ENCODE measurements at regions not wholly inside any gene's neighbourhood (a gene's known extent, or its start where the extent isn't known, plus 50 kb on each side); places are given as distances from the start of the nearest gene placed in this dataset.

GRCh38 chr20:6685626-6686025, 81.9 kb upstream of the BMP2 start:
- Mint-ChIP-seq H3K4me1 (ENCODE audit: low read depth, unreplicated experiment) (no peaks in the 10 kb centered on the region), H3K27ac (ENCODE audit: unreplicated experiment) (no peak overlapping the region)

GRCh38 chr20:6685181-6685582, 82.3 kb upstream of the BMP2 start:
- H3K4me1 Mint-ChIP-seq (ENCODE audit: low read depth, unreplicated experiment): no peaks in the 10 kb centered on the region
- no peak overlapping the region for H3K27ac Mint-ChIP-seq (ENCODE audit: unreplicated experiment)
- TF ChIP-seq CTCF (IDR thresholded peaks at IDR 0.05; ENCODE audit: partially characterized antibody, unreplicated experiment): no peak
- no peaks in the 10 kb centered on the region for H3K36me3 Mint-ChIP-seq (ENCODE audit: unreplicated experiment)
- H3K9me3 Mint-ChIP-seq (ENCODE audit: unreplicated experiment): no peaks in the 10 kb centered on the region
- no peaks in the 10 kb centered on the region for H3K27me3 Mint-ChIP-seq (ENCODE audit: unreplicated experiment)
- DNase-seq: no peak
- no peak overlapping the region for H3K4me3 Mint-ChIP-seq (ENCODE audit: unreplicated experiment)

More at GRCh38 chr20:6685626-6686025, 81.9 kb upstream of the BMP2 start:
- H3K27me3 Mint-ChIP-seq (ENCODE audit: unreplicated experiment): no peaks in the 10 kb centered on the region
- no peak for TF ChIP-seq CTCF (IDR thresholded peaks at IDR 0.05; ENCODE audit: partially characterized antibody, unreplicated experiment)
- no peaks in the 10 kb centered on the region for H3K9me3 Mint-ChIP-seq (ENCODE audit: unreplicated experiment)
- no peak for DNase-seq
- H3K36me3 Mint-ChIP-seq (ENCODE audit: unreplicated experiment): no peaks in the 10 kb centered on the region
- H3K4me3 Mint-ChIP-seq (ENCODE audit: unreplicated experiment): no peak overlapping the region

GRCh38 chr20:6683021-6683977, 84.2 kb upstream of the BMP2 start:
- H3K36me3 Mint-ChIP-seq (ENCODE audit: unreplicated experiment): no peaks in the 10 kb centered on the region
- no peak overlapping the region for H3K27ac Mint-ChIP-seq (ENCODE audit: unreplicated experiment)
- H3K4me3 Mint-ChIP-seq (ENCODE audit: unreplicated experiment): no peak overlapping the region
- TF ChIP-seq CTCF (IDR thresholded peaks at IDR 0.05; ENCODE audit: partially characterized antibody, unreplicated experiment): no peak
- no peaks in the 10 kb centered on the region for H3K4me1 Mint-ChIP-seq (ENCODE audit: low read depth, unreplicated experiment)
- DNase-seq: no peak
- H3K9me3 Mint-ChIP-seq (ENCODE audit: unreplicated experiment): no peaks in the 10 kb centered on the region
- no peaks in the 10 kb centered on the region for H3K27me3 Mint-ChIP-seq (ENCODE audit: unreplicated experiment)

DNA sequence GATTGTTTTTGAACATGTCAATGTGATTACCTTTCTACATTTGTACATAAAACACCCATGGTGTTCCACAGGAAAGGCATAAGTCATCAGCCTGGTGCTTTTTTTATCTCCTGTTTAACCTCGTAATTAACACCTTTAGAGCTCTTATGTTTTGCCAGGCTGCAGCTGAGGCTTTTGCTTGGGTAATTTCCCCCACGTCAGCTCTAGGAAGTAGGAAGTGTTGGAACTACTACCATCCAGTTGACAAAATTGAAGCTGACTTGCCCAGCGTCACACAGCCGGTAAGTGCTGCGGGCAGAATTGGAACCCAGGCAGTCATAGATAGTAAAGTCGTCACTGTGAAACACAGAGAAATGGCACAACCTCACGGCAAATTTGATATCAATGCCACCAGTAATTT, 86.6 kb upstream of the BMP2 start:
- Mint-ChIP-seq H3K4me3 (ENCODE audit: unreplicated experiment) (no peak overlapping the region), H3K36me3 (ENCODE audit: unreplicated experiment) (no peaks in the 10 kb centered on the region), H3K9me3 (ENCODE audit: unreplicated experiment) (no peaks in the 10 kb centered on the region), H3K27me3 (ENCODE audit: unreplicated experiment) (no peaks in the 10 kb centered on the region), H3K4me1 (ENCODE audit: low read depth, unreplicated experiment) (no peaks in the 10 kb centered on the region), H3K27ac (ENCODE audit: unreplicated experiment) (no peak overlapping the region)
- DNase-seq: no peak
- TF ChIP-seq CTCF (IDR thresholded peaks at IDR 0.05; ENCODE audit: partially characterized antibody, unreplicated experiment): no peak

DNA sequence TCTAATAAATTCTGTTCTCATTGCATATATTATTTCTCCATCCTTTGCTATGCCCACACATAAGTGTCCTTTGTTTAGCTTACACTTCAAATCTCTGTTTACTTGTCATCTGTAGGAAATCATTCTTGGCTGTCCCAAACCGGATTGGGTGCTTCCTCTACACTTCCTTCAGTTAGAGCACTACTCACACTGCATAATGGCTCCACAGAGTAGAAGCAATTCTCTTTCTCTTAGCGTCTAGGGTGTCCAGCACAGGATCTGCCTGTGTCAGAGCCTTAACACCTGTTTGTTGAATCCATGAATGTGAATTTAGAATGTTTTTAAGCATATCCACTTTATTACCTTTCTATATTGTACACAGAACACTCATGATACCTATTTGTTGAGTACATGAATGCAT, 87.0 kb upstream of the BMP2 start:
- no peak for TF ChIP-seq CTCF (IDR thresholded peaks at IDR 0.05; ENCODE audit: partially characterized antibody, unreplicated experiment)
- H3K9me3 Mint-ChIP-seq (ENCODE audit: unreplicated experiment): no peaks in the 10 kb centered on the region
- DNase-seq: no peak
- no peaks in the 10 kb centered on the region for H3K27me3 Mint-ChIP-seq (ENCODE audit: unreplicated experiment)
- no peak overlapping the region for H3K27ac Mint-ChIP-seq (ENCODE audit: unreplicated experiment)
- no peaks in the 10 kb centered on the region for H3K4me1 Mint-ChIP-seq (ENCODE audit: low read depth, unreplicated experiment)
- H3K36me3 Mint-ChIP-seq (ENCODE audit: unreplicated experiment): no peaks in the 10 kb centered on the region
- H3K4me3 Mint-ChIP-seq (ENCODE audit: unreplicated experiment): no peak overlapping the region

All from glutamatergic neuron (in vitro differentiated cells).